ENCODE measurements at regions not wholly inside any gene's neighbourhood (a gene's known extent, or its start where the extent isn't known, plus 50 kb on each side); places are given as distances from the start of the nearest gene placed in this dataset.
A peak's percentile ranks its signal among the peaks of the same experiment; 100 is the strongest.

- peak in 1 of 2 donors; percentile 25 for DNase-seq (ENCODE audit: low read depth in 2 of 2)
- TF ChIP-seq CTCF (IDR thresholded peaks at IDR 0.05; ENCODE audit: low read depth, low read length): no peak
- H3K4me3 ChIP-seq (replicated peaks in 1 of 2; ENCODE audit: low read depth in 2 of 2, low read length in 2 of 2): no peak overlapping the region
Observed at GRCh38 chr15:39364721-39365120, 216.2 kb upstream of the THBS1 start.

- peak; percentile 55 to 74 for DNase-seq (ENCODE audit: low read depth in 2 of 2)
- TF ChIP-seq CTCF (IDR thresholded peaks at IDR 0.05; ENCODE audit: low read depth, low read length): peak; percentile 15
- H3K4me3 ChIP-seq (replicated peaks in 1 of 2; ENCODE audit: low read depth in 2 of 2, low read length in 2 of 2): no peak overlapping the region
Observed at GRCh38 chr15:39365161-39365560, 215.7 kb upstream of the THBS1 start.

DNA sequence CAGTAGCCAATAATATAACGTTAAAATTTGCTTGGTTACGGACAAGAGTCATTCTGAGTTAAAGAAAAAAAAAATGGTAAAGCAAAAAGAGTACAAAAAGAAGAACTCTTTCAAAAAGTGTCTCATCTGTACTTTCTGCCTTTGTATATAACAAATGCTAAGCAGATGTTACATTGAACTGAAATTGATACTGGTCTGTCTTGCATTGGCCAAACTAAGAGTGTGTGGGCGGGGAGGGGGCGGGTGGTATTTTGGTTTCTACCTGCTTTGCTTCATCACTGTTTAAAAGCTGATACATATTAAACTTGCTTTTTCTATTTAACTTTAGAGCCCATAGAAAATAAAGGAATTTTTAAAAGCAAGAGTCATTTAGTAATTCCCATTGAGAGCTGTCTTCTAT, 215.0 kb upstream of the THBS1 start:
- no peak overlapping the region for H3K4me3 ChIP-seq (replicated peaks in 1 of 2; ENCODE audit: low read depth in 2 of 2, low read length in 2 of 2)
- DNase-seq (ENCODE audit: low read depth in 2 of 2): no peak
- TF ChIP-seq CTCF (IDR thresholded peaks at IDR 0.05; ENCODE audit: low read depth, low read length): no peak

GRCh38 chr15:39367596-39367995, 213.3 kb upstream of the THBS1 start:
- DNase-seq (ENCODE audit: low read depth in 2 of 2): no peak
- no peak for TF ChIP-seq CTCF (IDR thresholded peaks at IDR 0.05; ENCODE audit: low read depth, low read length)
- H3K4me3 ChIP-seq (replicated peaks in 1 of 2; ENCODE audit: low read depth in 2 of 2, low read length in 2 of 2): no peak overlapping the region

GRCh38 chr15:39369768-39370167, 211.1 kb upstream of the THBS1 start:
- H3K4me3 ChIP-seq (replicated peaks in 1 of 2; ENCODE audit: low read depth in 2 of 2, low read length in 2 of 2): no peak overlapping the region
- DNase-seq (ENCODE audit: low read depth in 2 of 2): no peak
- no peak for TF ChIP-seq CTCF (IDR thresholded peaks at IDR 0.05; ENCODE audit: low read depth, low read length)

DNA sequence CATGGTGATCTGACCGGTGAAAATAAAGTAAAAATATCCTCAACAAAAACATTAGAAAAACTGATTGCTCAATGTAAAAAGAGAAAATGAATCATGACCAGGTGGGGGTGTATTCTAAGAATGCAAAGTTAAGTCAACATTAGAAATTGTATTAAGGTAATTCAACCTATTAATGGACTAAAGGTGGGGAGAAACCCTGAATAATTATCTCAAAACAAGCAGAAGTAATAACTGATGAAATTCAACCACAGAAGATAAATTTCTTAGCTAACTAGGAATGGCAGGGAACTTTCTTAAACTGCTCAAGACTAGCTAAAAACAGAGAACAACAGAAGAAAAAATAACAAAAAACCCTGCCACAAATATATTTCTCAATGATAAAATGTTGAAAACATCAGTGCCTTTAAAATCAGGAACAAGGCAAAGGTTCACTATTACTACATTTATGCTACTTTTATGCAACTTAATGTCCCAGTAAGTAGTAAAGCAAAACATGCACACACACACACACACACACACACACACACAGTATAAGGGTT, 204.4 kb upstream of the THBS1 start:
- H3K4me3 ChIP-seq (replicated peaks in 1 of 2; ENCODE audit: low read depth in 2 of 2, low read length in 2 of 2): no peak overlapping the region
- no peak for TF ChIP-seq CTCF (IDR thresholded peaks at IDR 0.05; ENCODE audit: low read depth, low read length)
- DNase-seq (ENCODE audit: low read depth in 2 of 2): peak; percentile 16 to 50

- no peak overlapping the region for H3K4me3 ChIP-seq (replicated peaks in 1 of 2; ENCODE audit: low read depth in 2 of 2, low read length in 2 of 2)
- no peak for TF ChIP-seq CTCF (IDR thresholded peaks at IDR 0.05; ENCODE audit: low read depth, low read length)
- peak; percentile 8 to 71 for DNase-seq (ENCODE audit: low read depth in 2 of 2)
Observed at GRCh38 chr15:39381517-39381916, 199.4 kb upstream of the THBS1 start.

Measured in cardiac fibroblast (primary cell).